Fibroblast of skin of right biceps (primary cell): ENCODE measurements at regions not wholly inside any gene's neighbourhood (a gene's known extent, or its start where the extent isn't known, plus 50 kb on each side); places are given as distances from the start of the nearest gene placed in this dataset.

ENCODE experiments used
- DNase-seq: peaks from one replicate; pipeline ENCODE4 v3.0.0-alpha.2; 2013

DNA sequence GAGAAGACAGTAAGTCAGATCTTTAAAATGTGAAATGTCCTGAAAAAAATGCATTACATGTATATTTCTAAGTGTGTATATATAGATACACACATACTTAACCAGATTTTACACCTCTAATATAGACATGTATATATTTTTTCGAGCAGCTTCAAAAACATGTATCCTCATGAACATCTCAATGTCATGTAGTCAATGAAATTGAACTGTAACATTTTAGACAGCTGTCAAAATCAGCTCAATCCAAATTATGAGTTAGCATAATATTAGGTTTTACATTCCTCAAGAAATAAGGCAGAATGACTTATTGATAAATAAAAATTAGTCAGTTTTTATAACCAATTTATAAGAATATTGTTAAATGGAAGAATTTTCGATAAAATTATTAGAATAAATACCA lies 665.7 kb downstream of the BRINP3 start:
- no peak for DNase-seq

DNA sequence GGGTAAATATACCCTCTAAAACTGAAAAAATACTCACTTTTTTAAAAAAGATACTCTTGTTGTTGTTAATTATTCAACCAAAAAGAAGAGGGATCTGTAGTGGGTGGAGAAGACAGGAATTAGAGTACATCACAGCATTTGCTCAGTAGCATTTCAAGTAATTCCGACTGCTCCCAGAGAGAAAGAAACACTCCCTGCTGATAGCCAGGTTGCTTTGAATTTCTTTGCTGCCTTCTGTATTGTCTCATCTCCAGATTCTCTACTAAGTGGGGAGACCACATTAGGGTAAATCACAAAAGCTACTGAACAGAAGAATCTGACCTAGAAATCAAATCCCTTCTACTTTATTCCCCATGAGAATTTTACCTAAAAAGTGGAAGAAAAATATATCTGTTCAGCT lies 661.1 kb downstream of the BRINP3 start:
- DNase-seq: no peak

DNA sequence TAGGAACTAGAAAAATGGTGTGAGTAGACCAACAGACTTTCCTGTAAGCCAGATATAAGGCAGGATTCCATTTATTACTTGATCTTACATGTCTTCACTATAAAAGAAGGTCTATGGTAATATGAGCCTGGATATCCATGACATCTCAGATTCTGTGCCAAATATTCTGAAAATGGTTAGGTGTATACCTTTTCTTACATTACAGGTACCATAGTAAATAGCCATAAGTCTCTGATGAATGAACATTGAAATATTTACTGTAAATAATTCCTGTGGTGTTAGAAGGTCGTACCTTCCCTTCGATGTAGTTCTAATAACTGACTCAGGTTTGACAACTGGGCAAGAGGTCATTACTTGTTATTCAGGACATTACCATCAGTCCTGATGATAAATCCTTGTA lies 657.9 kb downstream of the BRINP3 start:
- DNase-seq: no peak

DNA sequence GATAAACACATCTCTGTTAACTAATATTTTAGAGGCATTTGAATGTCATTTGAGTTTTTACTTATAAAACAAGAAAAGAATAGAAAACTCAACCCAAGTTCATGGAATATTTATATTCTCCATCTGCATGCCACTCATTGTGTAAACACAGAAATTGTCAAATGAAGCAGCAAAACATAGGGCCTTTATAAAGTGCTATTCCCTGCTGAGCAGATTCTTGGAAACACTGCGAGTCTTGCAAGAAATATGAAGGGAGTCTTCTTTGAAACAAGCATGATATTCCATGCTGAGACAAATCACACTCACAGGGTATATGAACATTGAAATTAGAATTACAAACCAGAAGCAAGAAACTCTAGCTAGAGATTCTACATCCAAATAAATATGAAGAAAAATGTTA lies 655.8 kb downstream of the BRINP3 start:
- DNase-seq: no peak

DNA sequence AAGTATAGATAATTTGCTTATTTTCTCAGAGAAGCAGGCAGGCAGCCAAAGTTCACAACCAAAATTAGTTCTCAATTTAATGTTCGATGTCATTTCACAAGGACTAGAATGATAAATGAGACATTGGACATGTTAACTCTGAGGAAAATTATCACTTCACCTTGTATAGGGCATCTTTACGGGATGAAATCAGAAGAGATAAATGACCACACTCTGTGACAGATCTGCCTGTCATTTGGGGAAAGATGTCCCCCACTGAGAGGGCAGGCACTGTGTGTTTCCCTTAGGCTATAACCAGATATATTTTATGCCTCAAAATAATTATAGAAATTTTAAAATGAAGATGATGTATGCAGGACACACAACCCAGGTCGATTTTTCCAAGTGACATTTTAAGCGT lies 642.9 kb downstream of the BRINP3 start:
- no peak for DNase-seq

DNA sequence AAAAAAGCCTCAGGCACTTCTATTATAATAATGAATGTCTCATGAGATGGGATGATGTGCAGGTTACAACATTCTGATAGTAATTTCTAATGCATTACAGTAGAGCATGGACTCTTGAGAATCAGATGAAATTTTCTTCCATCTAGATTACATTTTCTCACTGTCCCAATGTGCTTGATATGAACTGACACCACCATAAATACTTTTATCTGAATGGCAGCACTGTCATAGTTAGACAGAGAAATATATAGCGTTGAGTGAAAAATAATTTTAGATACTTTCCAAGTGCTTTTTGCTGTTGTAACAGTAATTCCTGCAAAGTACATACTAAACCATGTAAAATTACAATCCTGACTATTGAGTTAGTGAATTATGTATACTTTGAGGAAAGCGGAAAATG lies 630.1 kb downstream of the BRINP3 start:
- no peak for DNase-seq

DNA sequence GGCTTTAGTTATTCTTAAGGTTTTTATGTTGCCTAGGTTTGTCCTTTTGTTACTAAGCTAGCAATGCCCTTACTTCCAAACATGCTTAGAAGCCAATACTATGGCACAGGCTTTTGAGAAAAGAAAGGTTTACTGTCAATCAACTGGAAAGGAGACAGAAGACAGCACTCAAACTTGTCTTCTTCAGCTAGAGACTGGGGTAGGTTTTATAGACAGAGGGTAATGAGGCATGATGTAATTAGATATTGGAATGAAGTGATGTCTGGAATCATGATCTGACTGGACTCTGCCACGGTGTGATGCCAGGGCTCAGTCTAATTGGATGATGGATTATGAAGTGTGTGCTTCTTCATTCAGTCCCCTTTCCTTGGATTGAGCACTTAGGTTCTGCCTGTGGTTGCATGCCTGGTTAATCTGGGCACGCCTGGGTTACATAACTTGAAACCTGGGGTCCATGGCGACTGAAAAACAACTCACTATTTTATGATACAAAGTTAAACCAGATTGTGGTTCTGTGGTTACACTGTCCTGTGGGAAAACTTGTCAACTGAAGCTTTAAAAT lies 625.8 kb downstream of the BRINP3 start:
- no peak for DNase-seq

DNA sequence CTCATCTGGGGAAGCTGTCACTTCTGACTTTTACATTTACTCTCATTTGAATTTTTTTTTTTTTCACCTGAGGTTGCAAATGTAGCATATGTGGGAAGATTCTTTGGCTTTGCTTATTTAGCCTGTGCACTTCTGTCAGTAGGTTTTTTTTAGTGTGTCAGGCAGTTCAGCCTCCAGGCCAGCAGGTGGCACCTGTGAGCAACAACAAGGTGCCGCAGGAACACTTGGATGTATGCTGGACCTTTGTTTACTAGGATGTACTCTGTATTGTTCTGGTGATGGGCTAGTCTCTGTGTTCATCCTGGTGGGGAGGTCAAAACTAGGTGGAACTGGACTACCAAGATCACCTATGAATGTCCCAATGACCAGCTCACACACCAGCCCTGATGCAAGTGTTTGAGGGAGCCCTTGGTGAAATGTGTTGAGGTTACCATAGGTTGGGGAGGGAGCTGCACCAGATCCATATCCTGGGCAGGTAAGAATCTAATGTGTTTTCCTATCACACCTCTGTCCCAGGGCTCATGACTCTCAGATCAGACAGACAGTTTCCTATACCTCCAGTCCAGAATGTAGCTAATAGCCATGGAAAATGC lies 618.2 kb downstream of the BRINP3 start:
- DNase-seq: peak; percentile 6

DNA sequence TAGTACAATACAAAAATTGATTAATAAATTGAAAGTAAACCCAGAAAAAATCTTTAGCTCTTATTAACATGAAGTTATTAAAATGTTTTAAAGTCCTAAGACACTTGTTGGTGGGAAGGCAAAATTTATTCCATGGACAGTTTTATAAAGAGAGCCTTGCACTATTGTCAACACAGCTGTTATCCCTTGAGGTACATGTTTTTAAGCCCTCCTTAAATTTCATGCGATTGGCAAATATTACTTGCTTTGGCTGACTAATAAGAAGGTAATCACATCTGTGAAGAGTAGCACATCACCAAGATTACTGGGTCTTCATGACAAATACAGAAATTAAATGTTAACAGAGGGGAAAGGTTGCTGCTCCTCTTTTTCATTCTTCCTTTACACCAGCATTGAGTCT lies 611.1 kb downstream of the BRINP3 start:
- no peak for DNase-seq

DNA sequence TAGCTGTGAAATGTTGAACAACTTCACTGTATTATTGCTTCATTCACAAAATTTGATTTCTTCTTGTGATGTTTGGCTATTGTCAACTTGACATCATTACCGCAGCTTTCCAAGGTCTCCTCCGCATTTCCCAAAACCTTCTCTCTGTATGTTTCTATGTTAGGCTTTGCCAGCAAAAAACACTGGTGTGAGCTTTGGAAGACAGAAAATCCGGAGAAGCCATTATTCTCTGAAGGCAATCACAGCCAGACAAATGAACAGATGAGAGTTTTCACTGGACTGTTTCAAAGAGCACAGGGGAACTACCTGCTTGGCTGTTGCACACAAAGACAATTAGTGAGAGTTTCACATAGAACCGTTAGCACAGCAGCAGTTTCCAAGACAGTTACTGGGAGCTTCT lies 609.6 kb downstream of the BRINP3 start:
- no peak for DNase-seq

DNA sequence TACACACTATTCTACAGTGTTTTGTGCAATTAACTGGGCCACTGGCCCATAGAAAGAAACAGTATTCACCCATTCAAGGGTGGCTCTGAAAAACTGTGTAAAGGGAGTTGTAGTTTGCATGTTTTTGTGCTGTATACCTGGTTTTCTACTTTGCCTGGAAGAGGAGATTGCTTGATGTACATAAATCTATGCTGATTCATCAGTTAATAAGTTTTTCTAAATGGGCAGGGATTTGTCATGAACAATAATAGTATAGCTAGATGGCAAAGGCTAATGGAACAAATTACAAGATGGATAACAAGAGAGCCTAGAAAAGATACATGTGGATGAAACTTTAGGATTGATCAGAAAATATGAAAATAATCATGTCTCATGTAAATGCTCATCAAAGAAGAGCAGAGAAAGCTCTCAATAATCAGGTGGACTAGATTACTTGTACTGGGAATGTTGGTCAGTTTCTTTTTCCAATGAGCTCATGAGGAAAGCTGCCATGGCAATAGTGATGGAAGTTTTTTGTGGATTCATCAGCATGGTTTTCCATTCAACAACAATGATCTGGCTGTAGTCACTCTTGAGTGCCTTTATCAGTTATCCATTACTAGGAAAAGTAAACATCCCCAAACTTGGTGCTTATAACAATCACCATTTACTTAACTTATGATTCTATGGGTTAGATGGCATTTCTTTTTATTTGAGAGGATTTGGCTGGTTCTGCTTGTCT lies 602.8 kb downstream of the BRINP3 start:
- no peak for DNase-seq

DNA sequence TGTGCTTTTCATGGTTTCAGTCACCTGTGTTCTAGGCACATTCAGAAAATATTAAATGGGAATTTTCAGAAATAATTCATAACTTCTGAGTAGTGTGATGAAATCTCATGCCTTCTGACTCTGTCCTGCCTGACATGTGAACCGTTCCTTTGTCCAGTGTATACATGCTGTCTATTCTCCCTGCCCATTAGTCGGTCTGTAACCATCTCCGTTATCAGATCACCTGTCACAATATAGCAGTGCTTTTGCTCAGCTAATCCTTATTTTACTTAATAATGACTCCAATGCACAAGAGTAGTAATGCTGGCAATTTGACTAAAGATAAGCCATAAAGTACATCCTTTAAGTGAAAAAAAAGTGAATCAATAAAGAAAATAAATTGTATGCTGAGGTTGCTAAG lies 597.5 kb downstream of the BRINP3 start:
- no peak for DNase-seq

DNA sequence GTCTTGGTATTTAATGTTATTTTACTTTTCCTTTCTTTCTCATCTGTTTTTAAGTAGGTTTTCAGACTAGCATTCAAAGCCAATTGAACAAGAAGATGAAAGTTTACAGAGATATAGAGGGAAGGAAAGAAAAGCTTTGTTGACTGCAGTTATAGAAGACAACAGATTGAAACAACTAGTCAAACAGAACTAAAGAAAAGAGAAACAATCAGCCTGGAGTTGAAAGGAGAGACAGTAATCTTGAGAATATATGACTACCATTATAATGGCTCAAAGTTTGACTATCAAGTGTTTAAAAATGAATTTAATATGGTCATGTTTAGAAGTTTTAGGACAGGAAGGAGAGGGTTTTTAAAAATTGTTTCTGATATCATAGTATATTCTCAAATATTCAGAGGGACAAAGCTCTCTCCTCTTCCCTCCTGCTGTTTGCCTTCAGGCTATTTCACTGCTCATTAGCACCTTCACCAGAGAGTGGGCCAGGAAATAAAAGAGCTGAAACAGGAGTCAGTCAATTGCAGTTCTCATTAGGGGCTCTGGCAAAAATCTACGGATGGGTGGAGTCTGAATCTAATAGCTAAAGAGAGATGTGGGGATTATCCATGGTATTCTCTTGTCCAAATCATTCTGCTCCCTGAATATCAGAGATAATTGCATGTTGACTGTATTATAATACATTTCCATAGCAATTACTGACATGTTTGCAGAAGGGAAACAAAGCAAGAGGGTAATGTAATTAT lies 577.8 kb downstream of the BRINP3 start:
- no peak for DNase-seq

DNA sequence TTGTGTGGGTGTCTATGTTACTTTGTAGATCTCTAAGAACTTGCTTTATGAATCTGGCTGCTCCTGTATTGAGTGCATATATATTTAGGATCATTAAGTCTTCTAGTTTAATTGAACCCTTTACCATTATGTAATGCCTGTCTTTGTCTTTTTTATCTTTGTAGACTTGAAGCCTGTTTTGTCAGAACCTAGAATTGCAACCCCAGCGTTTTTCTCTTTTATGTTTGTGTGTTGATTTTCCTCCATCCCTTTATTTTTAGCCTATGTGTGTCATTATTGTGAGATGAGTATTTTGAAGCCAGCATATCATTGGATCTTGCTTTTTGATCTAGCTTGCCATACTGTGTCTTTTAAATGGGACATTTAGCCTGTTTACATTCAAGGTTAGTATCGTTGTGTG lies 573.2 kb downstream of the BRINP3 start:
- no peak for DNase-seq

DNA sequence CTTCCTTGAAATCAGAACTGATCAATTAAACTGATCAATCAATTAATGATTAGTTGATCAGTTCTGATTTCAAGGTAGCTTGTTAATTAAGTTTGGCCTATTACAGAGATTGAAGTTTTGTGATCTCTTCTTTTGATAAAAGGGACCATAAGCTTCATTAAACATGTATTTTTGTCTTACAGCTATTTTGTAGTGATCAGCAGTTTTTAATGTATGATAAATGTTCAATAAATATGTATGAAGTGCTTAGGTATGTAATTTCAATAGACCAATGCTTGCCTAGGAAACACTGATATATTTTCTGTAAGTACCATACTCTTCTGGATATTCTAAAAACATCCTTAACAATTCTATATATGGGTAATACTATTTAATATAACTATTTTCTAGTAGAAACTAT lies 569.6 kb downstream of the BRINP3 start:
- DNase-seq: no peak

DNA sequence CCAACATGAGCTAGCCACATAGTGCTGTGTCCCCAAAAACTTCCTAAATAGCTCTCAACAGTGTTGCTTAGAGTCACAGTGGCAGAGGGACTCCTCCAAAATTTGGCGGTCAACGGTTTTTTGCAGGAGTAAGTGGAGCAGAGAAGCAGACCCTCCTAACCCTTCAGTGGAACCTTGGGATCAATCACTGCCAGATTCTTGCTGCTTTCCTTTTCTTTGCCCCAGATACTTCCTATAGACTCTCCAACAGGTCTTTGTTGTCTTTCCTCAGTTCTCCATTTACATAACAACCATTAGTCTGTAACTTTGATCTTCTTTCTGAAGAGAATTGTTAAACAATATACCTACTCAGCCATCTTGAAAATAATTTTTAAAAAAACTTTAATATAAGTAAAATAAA lies 556.1 kb downstream of the BRINP3 start:
- DNase-seq: no peak

DNA sequence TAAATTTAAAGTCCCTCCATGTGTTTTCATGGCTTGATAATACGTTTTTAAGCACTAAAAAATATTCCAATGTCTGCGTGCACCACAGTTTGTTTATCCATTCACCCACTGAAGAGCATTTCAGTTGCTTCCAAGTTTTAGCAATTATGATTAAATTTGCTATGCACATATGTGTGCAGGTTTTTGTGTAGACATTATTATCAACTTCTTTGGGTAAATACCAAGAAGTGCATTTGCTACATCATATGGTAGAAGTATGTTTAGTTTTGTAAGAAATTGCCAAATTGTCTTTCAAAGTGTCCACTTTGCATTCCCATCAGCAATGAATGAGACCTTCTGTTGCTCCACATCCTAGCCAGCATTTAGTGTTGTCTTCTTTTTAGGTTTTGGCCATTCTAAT lies 550.0 kb downstream of the BRINP3 start:
- no peak for DNase-seq

DNA sequence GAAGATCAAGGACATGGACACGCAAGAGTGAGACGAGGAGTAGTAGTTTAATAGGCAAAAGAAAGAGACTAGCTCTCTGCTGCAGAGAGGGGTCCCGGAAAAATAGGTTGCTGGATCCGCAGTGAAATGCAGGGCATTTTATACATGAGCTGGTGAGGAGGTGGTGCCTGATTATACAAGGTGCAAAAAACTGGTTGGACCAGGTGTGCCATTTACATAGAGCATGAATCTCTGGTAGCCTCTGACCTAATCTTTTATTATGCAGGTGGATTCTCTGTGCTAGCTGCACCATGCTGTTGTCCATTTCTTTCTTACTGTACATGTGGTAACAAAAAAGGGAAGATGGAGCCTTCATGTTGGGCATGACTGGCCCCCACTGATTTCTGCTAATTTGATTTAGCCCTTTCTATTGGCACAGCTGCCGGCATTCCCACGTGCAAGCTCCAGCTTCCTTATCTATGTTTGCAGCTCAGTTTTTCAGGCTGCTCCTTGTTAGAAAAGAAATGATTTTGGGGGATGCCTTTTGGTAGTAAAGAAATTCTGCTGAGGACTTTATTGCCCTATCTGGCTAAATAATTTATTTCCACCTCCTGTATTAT lies 548.1 kb downstream of the BRINP3 start:
- no peak for DNase-seq

DNA sequence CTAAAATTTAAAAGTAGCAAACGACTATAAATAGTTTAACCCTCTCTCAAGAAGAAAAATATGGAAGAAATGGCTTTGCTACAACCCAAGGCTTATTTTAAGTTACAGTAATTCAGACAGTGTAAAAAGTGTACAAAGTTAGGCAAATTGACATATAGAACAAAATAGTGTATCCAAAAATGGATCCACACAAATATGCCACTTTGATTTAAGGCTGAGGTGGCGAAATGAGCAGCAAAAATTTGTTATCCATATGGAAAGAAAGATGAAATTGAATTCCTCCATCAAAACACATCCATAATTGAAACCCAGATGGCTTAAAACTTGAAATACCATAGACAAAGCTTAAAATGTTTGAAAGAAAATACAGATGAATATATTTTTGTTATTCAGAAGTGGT lies 540.8 kb downstream of the BRINP3 start:
- no peak for DNase-seq

DNA sequence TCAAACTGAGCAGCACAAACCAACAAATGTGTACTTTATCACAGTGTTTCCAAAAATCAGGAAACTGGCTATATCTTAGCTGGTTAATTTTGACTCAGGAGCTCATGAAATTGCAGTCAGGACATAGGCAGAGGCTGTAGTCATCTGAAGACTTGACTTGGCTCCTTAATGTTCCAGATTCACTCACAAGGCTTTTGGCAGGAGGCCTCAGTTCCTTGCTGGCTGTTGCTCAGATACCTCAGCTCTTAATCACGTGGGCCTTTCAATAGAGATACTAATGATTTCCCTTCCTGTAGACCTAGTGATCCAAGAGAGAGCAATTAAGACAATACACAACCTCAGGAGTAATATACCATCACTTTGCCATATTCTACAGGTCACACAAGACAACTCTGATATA lies 537.7 kb downstream of the BRINP3 start:
- peak; percentile 48 for DNase-seq

DNA sequence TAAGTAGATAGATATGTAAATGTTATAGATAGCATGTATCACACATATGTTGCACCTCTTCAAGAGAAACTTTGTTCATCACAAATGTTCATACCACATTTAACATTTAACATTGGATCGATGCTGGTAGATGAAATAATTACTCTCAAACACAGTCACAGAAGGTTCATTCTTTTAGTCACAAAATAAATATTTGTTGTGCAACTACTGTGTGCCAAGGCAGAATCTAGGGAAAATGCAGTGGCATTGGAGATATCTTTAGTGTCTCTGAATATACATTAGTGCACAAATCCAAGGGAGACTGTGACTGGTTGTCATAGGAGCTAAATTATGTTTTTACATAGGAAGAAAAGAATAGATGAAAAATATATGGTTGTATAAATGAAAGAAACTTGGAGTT lies 535.7 kb downstream of the BRINP3 start:
- no peak for DNase-seq

DNA sequence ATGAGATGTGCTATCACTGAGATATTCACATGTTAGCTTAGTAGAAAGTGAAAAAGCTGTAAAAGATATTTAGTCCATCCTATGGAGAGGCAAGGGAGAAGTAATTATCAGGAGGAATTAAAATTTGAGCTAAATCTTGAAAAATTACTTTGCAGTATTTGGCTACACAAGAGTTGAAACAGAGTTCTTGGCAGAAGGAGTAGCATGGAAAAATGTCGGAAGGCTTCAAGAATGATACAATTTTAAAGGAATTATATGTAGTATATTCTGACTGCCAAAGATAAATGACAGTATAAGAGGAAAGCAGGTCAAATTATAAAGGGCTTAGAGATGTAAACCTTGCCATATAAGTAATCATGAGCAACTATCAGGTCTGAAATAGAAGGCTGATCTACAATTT lies 518.9 kb downstream of the BRINP3 start:
- no peak for DNase-seq

DNA sequence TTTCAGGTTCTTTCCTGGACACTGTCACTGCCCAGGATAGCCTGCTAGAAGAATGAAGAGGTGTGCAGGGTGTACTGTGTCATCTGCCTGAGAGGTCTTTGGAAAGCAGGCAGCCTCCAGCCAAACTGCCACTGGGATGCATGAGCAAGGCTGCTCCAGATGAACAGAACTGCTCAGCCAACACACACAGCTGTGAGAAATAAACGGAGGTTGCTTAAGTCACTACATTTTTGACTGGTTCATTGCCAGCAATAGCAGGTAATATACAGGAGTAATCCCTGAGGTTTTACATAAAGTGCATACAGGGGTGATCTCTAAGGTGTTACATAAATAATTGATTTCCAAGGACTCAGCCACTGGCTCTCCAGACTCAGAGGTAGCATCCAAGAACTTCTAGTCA lies 516.9 kb downstream of the BRINP3 start:
- DNase-seq: no peak

DNA sequence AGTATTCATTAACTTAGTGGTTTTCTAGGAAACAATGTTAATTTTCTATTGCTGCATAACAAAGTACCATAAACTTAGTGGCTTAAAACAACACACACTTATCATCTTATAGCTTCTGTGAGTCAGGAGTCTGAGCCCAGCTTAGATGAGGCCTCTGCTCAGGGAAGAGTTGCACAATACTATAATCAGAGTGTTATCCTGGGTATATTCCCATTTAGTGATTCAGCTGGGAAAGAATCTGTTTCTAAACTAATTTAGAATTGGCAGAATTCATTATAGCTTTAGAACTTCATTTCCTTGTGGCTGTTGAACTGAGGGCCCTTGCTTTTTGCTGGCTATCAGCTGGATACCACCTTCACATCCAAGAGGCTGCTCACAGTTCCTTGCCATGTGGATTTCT lies 515.5 kb downstream of the BRINP3 start:
- DNase-seq: peak; percentile 85
